ENCODE measurements at regions not wholly inside any gene's neighbourhood (a gene's known extent, or its start where the extent isn't known, plus 50 kb on each side); places are given as distances from the start of the nearest gene placed in this dataset.

GRCh38 chr18:54718408-54718773 lies 109.9 kb upstream of the RAB27B start:
- TF ChIP-seq, protein P1, sequence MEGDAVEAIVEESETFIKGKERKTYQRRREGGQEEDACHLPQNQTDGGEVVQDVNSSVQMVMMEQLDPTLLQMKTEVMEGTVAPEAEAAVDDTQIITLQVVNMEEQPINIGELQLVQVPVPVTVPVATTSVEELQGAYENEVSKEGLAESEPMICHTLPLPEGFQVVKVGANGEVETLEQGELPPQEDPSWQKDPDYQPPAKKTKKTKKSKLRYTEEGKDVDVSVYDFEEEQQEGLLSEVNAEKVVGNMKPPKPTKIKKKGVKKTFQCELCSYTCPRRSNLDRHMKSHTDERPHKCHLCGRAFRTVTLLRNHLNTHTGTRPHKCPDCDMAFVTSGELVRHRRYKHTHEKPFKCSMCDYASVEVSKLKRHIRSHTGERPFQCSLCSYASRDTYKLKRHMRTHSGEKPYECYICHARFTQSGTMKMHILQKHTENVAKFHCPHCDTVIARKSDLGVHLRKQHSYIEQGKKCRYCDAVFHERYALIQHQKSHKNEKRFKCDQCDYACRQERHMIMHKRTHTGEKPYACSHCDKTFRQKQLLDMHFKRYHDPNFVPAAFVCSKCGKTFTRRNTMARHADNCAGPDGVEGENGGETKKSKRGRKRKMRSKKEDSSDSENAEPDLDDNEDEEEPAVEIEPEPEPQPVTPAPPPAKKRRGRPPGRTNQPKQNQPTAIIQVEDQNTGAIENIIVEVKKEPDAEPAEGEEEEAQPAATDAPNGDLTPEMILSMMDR (IDR thresholded peaks at IDR 0.05): no peak
- TF ChIP-seq POLR2AphosphoS5 (IDR thresholded peaks at IDR 0.05): no peak
- TF ChIP-seq POLR2A (IDR thresholded peaks at IDR 0.05): no peak
- TF ChIP-seq EP300 (IDR thresholded peaks at IDR 0.05): no peak

All from stomach (tissue), 4 donors.